KMS-11 (cell line): ENCODE measurements at regions not wholly inside any gene's neighbourhood (a gene's known extent, or its start where the extent isn't known, plus 50 kb on each side); places are given as distances from the start of the nearest gene placed in this dataset.

Source experiments
- H2AFZ ChIP-seq: fragments of 200-600 bp; sonication (generic); 2 replicates; pipeline ENCODE4 v1.6.1; 2016; ENCODE audit warnings: antibody characterized with exemption, mixed run types, low read depth
- H3K27ac ChIP-seq: fragments of 200-600 bp; sonication (generic); 2 replicates; pipeline ENCODE4 v1.6.1; 2016; ENCODE audit warnings: mild to moderate bottlenecking, mixed run types
- H3K27me3 ChIP-seq: fragments of 200-600 bp; sonication (generic); 2 replicates; pipeline ENCODE4 v1.6.1; 2017; ENCODE audit warnings: mild to moderate bottlenecking, low read depth, mixed run types, moderate library complexity; ENCODE audit not compliant: insufficient read depth
- H3K36me3 ChIP-seq: fragments of 200-600 bp; sonication (generic); 2 replicates; pipeline ENCODE4 v1.6.1; 2017; ENCODE audit warnings: mild to moderate bottlenecking, mixed run types; ENCODE audit not compliant: insufficient read depth
- H3K4me1 ChIP-seq: fragments of 200-600 bp; sonication (generic); 2 replicates; pipeline ENCODE4 v1.6.1; 2016; ENCODE audit warnings: mild to moderate bottlenecking, low read depth, mixed run types; ENCODE audit not compliant: poor library complexity, severe bottlenecking
- H3K4me2 ChIP-seq: fragments of 200-600 bp; sonication (generic); 2 replicates; pipeline ENCODE4 v1.7.0; 2016; ENCODE audit warnings: mild to moderate bottlenecking, mixed run types
- H3K4me3 ChIP-seq: fragments of 200-600 bp; sonication (generic); IDR thresholded peaks from 2 replicates; pipeline ENCODE4 v1.6.1; 2017; ENCODE audit warnings: low read depth, low read length, mixed read lengths; ENCODE audit not compliant: insufficient read depth
- H3K79me2 ChIP-seq: fragments of 200-600 bp; sonication (generic); 2 replicates; pipeline ENCODE4 v1.6.1; 2016; ENCODE audit warnings: low read depth, mixed run types; ENCODE audit not compliant: insufficient read depth
- H3K9ac ChIP-seq: fragments of 200-600 bp; sonication (generic); 2 replicates; pipeline ENCODE4 v1.6.1; 2016; ENCODE audit warnings: mild to moderate bottlenecking, mixed run types
- H4K20me1 ChIP-seq: fragments of 200-600 bp; sonication (generic); 2 replicates; pipeline ENCODE4 v1.6.1; 2016; ENCODE audit warnings: mild to moderate bottlenecking, mixed run types; ENCODE audit not compliant: insufficient read depth
- TF ChIP-seq, protein P1 (sequence below): fragments of 200-600 bp; sonication (generic); conservative IDR thresholded peaks from 2 replicates; pipeline ENCODE4 v1.6.1; 2017; ENCODE audit warnings: low read depth, mild to moderate bottlenecking, antibody characterized with exemption, low read length, moderate library complexity, mixed read lengths

GRCh38 chr1:14137411-14138134, 437.6 kb downstream of the PRDM2 start:
- no peak overlapping the region for H3K4me3 ChIP-seq
- H2AFZ ChIP-seq: no peak overlapping the region
- no peaks in the 10 kb centered on the region for H3K27me3 ChIP-seq
- H3K4me2 ChIP-seq: no peak overlapping the region
- no peak overlapping the region for H3K9ac ChIP-seq
- H4K20me1 ChIP-seq: no peaks in the 10 kb centered on the region
- H3K79me2 ChIP-seq: no peaks in the 10 kb centered on the region
- H3K27ac ChIP-seq: no peak overlapping the region
- H3K36me3 ChIP-seq: no peaks in the 10 kb centered on the region
- no peaks in the 10 kb centered on the region for H3K4me1 ChIP-seq
- TF ChIP-seq, protein P1, sequence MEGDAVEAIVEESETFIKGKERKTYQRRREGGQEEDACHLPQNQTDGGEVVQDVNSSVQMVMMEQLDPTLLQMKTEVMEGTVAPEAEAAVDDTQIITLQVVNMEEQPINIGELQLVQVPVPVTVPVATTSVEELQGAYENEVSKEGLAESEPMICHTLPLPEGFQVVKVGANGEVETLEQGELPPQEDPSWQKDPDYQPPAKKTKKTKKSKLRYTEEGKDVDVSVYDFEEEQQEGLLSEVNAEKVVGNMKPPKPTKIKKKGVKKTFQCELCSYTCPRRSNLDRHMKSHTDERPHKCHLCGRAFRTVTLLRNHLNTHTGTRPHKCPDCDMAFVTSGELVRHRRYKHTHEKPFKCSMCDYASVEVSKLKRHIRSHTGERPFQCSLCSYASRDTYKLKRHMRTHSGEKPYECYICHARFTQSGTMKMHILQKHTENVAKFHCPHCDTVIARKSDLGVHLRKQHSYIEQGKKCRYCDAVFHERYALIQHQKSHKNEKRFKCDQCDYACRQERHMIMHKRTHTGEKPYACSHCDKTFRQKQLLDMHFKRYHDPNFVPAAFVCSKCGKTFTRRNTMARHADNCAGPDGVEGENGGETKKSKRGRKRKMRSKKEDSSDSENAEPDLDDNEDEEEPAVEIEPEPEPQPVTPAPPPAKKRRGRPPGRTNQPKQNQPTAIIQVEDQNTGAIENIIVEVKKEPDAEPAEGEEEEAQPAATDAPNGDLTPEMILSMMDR: no peak

GRCh38 chr1:14138135-14138506, 438.1 kb downstream of the PRDM2 start:
- H3K27ac ChIP-seq: no peak overlapping the region
- H3K36me3 ChIP-seq: no peaks in the 10 kb centered on the region
- no peak overlapping the region for H3K4me2 ChIP-seq
- H3K79me2 ChIP-seq: no peaks in the 10 kb centered on the region
- no peaks in the 10 kb centered on the region for H4K20me1 ChIP-seq
- no peaks in the 10 kb centered on the region for H3K4me1 ChIP-seq
- no peak overlapping the region for H3K9ac ChIP-seq
- H2AFZ ChIP-seq: no peak overlapping the region
- no peak overlapping the region for H3K4me3 ChIP-seq
- H3K27me3 ChIP-seq: no peaks in the 10 kb centered on the region
- TF ChIP-seq, protein P1: no peak

- Histone ChIP-seq H3K4me2 (no peak overlapping the region), H3K27me3 (no peaks in the 10 kb centered on the region), H2AFZ (no peak overlapping the region), H3K27ac (no peak overlapping the region), H3K4me1 (no peaks in the 10 kb centered on the region), H3K4me3 (no peak overlapping the region), H3K9ac (no peak overlapping the region), H4K20me1 (no peaks in the 10 kb centered on the region), H3K36me3 (no peaks in the 10 kb centered on the region), H3K79me2 (no peaks in the 10 kb centered on the region)
- TF ChIP-seq, protein P1: no peak
Measured at GRCh38 chr1:14138687-14139086, 438.7 kb downstream of the PRDM2 start.

GRCh38 chr1:14140831-14141401, 440.9 kb downstream of the PRDM2 start:
- Histone ChIP-seq H3K4me2 (no peak overlapping the region), H3K36me3 (no peaks in the 10 kb centered on the region), H4K20me1 (no peaks in the 10 kb centered on the region), H3K9ac (no peak overlapping the region), H3K4me1 (no peaks in the 10 kb centered on the region), H3K27me3 (no peaks in the 10 kb centered on the region), H3K79me2 (no peaks in the 10 kb centered on the region), H3K27ac (no peak overlapping the region), H2AFZ (no peak overlapping the region), H3K4me3 (no peak overlapping the region)
- TF ChIP-seq, protein P1: no peak
